ENCODE measurements at regions not wholly inside any gene's neighbourhood (a gene's known extent, or its start where the extent isn't known, plus 50 kb on each side); places are given as distances from the start of the nearest gene placed in this dataset.

- no peak for DNase-seq (ENCODE audit: low spot score)
- TF ChIP-seq CTCF (IDR thresholded peaks at IDR 0.05; ENCODE audit: extremely low read depth, missing control alignments): no peak
Measured at GRCh38 chr12:19970821-19971220, 397.5 kb upstream of the PDE3A start.

DNA sequence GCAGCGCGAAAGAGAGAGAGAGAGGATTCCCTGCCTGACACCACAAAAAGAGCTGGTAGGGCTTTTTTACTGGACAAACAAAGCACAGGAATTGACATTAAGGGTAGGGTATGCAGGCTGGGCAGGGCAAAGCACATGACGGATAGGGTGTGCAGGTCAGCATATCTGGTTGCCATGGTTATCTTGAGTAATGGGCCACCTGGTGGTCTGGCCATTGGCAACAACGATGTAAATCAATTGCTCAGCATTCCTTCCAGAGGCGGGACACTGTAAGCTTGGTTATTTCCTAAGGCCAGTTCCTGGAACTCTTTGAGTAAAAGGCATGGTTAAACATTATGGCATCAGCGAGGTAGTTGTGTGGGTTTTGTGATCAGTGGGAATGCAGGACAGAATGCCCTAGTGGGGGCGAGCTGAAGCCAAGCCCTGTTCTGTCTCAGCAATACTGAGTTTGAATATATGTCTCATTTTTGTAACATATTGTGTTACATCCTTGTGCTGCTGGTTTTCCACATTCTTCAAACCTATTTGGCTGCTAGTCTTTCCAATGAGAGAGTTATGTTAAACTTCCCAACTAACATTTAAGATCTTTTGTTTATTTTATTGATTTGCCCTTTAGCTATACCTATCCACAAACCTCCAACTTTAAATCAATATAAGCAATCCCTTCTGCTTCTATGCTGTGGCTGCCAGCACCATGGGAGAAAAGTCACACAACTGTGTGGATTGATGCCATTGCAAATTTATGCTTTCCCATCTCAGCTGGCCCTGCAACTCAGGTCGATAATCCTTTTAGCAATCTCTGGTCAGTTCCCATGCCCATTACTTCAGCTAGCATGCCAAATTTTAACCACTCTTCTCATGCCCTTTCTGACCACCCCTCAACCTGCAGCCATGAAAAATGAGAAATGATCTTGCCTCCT, 396.7 kb upstream of the PDE3A start:
- no peak for DNase-seq (ENCODE audit: low spot score)
- TF ChIP-seq CTCF (IDR thresholded peaks at IDR 0.05; ENCODE audit: extremely low read depth, missing control alignments): no peak

DNA sequence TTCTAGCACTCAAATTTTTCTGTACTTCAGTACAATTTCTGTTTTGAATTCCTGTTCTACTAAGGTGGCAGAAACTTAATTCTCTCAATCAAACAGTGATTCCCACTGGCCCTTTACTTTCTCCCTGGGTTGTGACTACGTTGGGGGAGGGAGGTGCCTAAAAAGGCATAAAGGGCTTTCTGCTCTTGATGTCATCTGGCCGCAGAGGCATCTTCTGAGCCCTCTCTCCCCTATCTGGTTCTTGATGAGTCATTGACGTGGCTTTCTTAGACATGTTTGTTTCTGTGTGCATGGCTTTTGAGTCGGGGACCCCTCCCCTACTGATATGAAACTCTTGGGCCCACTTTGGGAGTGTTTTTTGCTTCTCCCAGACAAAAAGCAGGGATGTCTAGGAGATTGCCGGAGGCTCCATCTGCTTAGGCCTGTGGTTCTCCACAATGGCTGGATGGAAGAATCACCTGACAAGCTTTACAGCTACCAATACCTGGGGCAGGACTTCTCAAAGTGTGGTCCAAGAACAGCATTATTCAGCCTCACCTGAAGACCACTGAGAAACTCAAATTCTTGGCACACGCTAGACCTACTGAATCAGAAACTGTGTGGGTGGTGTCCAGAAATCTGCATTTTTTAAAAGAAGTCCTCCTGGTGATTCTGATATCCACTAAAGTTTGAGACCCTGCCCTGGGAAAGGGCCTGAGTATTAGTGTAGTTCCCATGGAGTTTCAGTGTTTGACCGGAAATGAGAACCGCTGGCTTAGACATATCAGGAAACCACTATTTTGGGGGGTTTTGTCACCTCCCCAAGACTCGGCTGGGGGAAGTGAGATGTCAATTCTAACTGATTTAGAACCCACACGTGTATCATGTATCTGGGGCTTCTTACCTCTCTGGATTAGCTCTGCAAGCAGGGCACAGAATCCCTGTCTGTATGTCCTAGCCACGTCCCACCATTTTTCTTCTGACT, 395.7 kb upstream of the PDE3A start:
- no peak for TF ChIP-seq CTCF (IDR thresholded peaks at IDR 0.05; ENCODE audit: extremely low read depth, missing control alignments)
- peak; percentile 39 for DNase-seq (ENCODE audit: low spot score)

DNA sequence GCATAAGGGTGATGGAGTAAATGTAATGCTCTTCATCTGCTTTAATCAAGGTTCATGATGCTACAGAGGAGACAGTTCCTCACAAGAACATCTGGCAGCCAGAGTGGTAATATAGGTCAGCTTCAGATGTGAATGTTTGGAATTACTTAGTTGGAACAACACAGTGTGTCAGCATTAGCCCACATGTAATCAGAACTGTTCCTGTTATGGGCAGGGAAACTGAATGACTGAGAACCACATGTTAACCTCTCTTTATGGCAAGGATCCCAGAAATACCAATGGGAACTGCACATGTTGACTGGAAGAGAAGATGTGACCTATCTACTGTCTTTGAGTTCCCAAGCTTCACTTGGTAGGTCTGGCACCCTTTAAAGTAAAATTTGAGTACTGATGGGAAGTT, 390.1 kb upstream of the PDE3A start:
- no peak for DNase-seq (ENCODE audit: low spot score)
- TF ChIP-seq CTCF (IDR thresholded peaks at IDR 0.05; ENCODE audit: extremely low read depth, missing control alignments): no peak

GRCh38 chr12:19979584-19979983, 388.8 kb upstream of the PDE3A start:
- DNase-seq (ENCODE audit: low spot score): no peak
- TF ChIP-seq CTCF (IDR thresholded peaks at IDR 0.05; ENCODE audit: extremely low read depth, missing control alignments): no peak

GRCh38 chr12:19981944-19982343, 386.4 kb upstream of the PDE3A start:
- TF ChIP-seq CTCF (IDR thresholded peaks at IDR 0.05; ENCODE audit: extremely low read depth, missing control alignments): no peak
- no peak for DNase-seq (ENCODE audit: low spot score)

DNA sequence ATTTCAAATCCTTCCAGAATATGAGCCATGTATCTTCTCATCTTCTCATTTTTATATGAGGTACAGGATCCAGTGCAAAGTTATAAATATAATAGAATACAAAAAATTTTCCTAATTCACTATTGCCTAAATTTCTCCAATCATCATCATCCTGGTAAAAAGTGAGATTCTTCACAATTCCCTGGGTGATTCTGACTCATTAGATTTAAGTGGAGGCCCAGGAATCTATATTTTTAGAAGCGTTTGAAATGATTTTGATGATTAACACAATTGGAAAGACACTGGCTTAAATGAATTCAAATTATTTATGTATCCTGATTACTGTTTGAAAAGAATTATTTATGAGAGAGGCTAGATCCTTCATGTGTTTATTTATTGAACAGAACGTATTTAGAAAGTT, 380.3 kb upstream of the PDE3A start:
- TF ChIP-seq CTCF (IDR thresholded peaks at IDR 0.05; ENCODE audit: extremely low read depth, missing control alignments): no peak
- DNase-seq (ENCODE audit: low spot score): no peak
